ENCODE measurements at regions not wholly inside any gene's neighbourhood (a gene's known extent, or its start where the extent isn't known, plus 50 kb on each side); places are given as distances from the start of the nearest gene placed in this dataset.

DNA sequence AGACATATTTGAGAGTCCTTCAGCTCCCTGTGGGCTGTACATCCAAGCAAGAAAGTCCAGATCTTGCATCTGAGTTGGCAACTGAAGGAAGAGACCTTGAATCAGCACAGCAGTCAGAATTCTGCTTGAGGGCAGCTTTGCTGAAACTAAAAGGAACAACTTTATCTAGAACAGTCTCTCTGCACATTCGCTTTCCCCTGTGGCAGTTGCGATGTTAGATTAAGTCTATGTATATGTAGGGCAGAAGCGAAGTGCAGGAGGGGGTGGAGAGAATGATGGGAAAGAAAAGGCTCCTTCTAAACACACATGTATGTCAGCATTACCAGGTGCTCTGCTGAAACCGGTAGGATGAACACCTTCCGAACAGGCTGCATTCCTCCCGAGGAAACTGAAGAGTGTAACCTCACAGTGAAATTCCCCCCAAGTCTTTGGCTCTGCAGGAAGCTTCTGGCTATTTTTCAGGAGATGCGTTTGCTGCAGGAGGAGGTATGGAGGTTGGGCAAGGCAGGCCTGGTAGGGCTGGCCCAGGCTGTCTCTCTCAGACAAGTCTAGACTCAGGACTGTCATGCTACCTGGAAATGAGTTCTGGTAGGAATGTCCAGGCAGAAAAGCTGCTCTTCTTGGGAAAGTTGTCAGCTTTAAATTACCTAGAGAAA is 70.0 kb upstream of the ATL2 start:
- no peak overlapping the region for H3K4me3 Mint-ChIP-seq
- H3K27me3 Mint-ChIP-seq (ENCODE audit: low read depth), result peaks cover 18% of the 10 kb centered on the region
- H3K36me3 Mint-ChIP-seq (ENCODE audit: low read depth), result no peaks in the 10 kb centered on the region
- no peaks in the 10 kb centered on the region for H3K9me3 Mint-ChIP-seq
- peaks cover 59% of the 10 kb centered on the region for H3K4me1 Mint-ChIP-seq
- no peak overlapping the region for H3K27ac Mint-ChIP-seq
- no peak for TF ChIP-seq CTCF (IDR thresholded peaks at IDR 0.05; ENCODE audit: unreplicated experiment in 3 of 3)

DNA sequence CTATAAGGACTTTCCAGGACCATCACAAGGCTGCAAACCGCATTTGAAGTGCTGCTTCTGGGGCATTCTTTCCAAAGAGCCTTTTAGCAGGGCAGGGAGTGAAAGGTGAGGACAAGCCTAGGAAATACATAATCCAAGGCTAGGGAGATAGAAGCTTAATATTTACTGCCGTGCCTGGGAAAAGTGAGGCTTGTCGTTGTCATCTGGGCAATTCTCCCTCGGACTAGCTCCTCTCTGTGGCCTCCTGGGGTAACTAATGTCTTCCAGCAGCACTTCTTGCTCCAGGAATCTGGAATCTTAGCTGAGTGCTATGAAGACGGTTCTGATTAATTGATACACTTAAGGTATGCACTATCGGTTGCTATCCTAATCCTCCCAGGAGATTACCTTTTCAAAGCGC is 69.3 kb upstream of the ATL2 start:
- H3K4me3 Mint-ChIP-seq, result no peak overlapping the region
- H3K9me3 Mint-ChIP-seq, result no peaks in the 10 kb centered on the region
- no peak for TF ChIP-seq CTCF (IDR thresholded peaks at IDR 0.05; ENCODE audit: unreplicated experiment in 3 of 3)
- H3K27ac Mint-ChIP-seq, result no peak overlapping the region
- peaks cover 22% of the 10 kb centered on the region for H3K27me3 Mint-ChIP-seq (ENCODE audit: low read depth)
- no peaks in the 10 kb centered on the region for H3K36me3 Mint-ChIP-seq (ENCODE audit: low read depth)
- peaks cover 63% of the 10 kb centered on the region for H3K4me1 Mint-ChIP-seq

- peaks cover 55% of the 10 kb centered on the region for H3K4me1 Mint-ChIP-seq
- no peaks in the 10 kb centered on the region for H3K9me3 Mint-ChIP-seq
- H3K27ac Mint-ChIP-seq, result no peak overlapping the region
- H3K4me3 Mint-ChIP-seq, result no peak overlapping the region
- peaks cover 27% of the 10 kb centered on the region for H3K27me3 Mint-ChIP-seq (ENCODE audit: low read depth)
- no peaks in the 10 kb centered on the region for H3K36me3 Mint-ChIP-seq (ENCODE audit: low read depth)
- TF ChIP-seq CTCF (IDR thresholded peaks at IDR 0.05; ENCODE audit: unreplicated experiment in 3 of 3), result no peak
These were observed 67.2 kb upstream of the ATL2 start for GRCh38 chr2:38444247-38444646.

- Mint-ChIP-seq H3K36me3 (ENCODE audit: low read depth) (no peaks in the 10 kb centered on the region), H3K27me3 (ENCODE audit: low read depth) (peaks cover 27% of the 10 kb centered on the region), H3K4me1 (peaks cover 62% of the 10 kb centered on the region), H3K27ac (peak overlapping the region in 2 of 3 experiments; percentile 5 to 59), H3K9me3 (no peaks in the 10 kb centered on the region), H3K4me3 (no peak overlapping the region)
- TF ChIP-seq CTCF (IDR thresholded peaks at IDR 0.05; ENCODE audit: unreplicated experiment in 3 of 3), result no peak
These were observed 65.8 kb upstream of the ATL2 start for GRCh38 chr2:38442643-38443541.

GRCh38 chr2:38441346-38441745 is 64.3 kb upstream of the ATL2 start:
- Mint-ChIP-seq H3K27ac (peak overlapping the region in 1 of 3 experiments; percentile 18), H3K4me3 (no peak overlapping the region), H3K9me3 (no peaks in the 10 kb centered on the region), H3K36me3 (ENCODE audit: low read depth) (no peaks in the 10 kb centered on the region), H3K27me3 (ENCODE audit: low read depth) (peaks cover 25% of the 10 kb centered on the region), H3K4me1 (peaks cover 54% of the 10 kb centered on the region)
- TF ChIP-seq CTCF (IDR thresholded peaks at IDR 0.05; ENCODE audit: unreplicated experiment in 3 of 3), result no peak
